HG03565 (cell line): ENCODE measurements at regions not wholly inside any gene's neighbourhood (a gene's known extent, or its start where the extent isn't known, plus 50 kb on each side); places are given as distances from the start of the nearest gene placed in this dataset.

ENCODE experiments used
- ATAC-seq: cut with Tn5 transposase; IDR thresholded peaks from one replicate; pipeline ENCODE4 v1.9.1; 2021; ENCODE audit warnings: mild to moderate bottlenecking, moderate library complexity; ENCODE audit not compliant: unreplicated experiment

GRCh38 chrX:64456828-64457227, 61.6 kb upstream of the MTMR8 start:
- ATAC-seq: peak; percentile 49

GRCh38 chrX:64447207-64447606, 52.0 kb upstream of the MTMR8 start:
- ATAC-seq: no peak
